ENCODE measurements at regions not wholly inside any gene's neighbourhood (a gene's known extent, or its start where the extent isn't known, plus 50 kb on each side); places are given as distances from the start of the nearest gene placed in this dataset.

DNA sequence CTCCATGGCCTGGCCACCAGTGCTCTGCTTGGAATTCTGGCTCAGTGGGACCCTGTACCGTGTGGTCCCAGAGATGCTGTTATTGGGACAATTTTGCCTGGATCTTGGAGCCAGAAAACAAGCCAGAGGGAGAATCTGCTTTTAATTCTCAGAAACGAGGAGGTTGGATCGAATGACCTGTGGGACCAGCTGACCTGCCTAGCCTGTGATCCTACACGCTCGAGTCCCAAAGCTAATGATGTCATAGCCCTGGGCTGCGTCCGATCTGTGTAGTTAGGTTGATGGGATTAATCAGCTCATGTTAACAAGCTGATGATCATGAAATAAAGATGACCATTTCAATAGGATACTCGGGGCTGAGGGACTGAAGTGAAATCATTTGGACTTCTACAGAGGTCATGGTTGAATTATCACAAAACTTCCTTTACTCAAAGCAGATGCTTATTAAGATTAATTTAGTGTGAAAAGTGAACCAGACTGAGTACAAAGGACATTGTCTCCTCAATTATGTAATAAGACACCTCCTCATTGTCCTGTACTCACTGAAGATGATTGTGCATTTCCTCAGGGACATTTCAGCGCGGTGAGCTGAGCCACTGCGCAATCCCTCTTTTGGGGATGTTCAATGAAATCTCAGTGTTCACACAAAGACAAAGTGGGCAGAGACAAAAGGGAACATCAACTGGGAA, 51.9 kb upstream of the STX18 start:
- TF ChIP-seq ZNF510 (tag by site-specific recombination; IDR thresholded peaks at IDR 0.05; ENCODE audit: insufficient replicate concordance) (no peak), TCF7L2 (IDR thresholded peaks at IDR 0.05; ENCODE audit: borderline replicate concordance, low read depth, low read length) (no peak), ZNF624 (tag by site-specific recombination; IDR thresholded peaks at IDR 0.05) (no peak)
- TF ChIP-seq, protein P1, sequence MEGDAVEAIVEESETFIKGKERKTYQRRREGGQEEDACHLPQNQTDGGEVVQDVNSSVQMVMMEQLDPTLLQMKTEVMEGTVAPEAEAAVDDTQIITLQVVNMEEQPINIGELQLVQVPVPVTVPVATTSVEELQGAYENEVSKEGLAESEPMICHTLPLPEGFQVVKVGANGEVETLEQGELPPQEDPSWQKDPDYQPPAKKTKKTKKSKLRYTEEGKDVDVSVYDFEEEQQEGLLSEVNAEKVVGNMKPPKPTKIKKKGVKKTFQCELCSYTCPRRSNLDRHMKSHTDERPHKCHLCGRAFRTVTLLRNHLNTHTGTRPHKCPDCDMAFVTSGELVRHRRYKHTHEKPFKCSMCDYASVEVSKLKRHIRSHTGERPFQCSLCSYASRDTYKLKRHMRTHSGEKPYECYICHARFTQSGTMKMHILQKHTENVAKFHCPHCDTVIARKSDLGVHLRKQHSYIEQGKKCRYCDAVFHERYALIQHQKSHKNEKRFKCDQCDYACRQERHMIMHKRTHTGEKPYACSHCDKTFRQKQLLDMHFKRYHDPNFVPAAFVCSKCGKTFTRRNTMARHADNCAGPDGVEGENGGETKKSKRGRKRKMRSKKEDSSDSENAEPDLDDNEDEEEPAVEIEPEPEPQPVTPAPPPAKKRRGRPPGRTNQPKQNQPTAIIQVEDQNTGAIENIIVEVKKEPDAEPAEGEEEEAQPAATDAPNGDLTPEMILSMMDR (tag by site-specific recombination; IDR thresholded peaks at IDR 0.05): no peak
- TF ChIP-seq, protein P2, sequence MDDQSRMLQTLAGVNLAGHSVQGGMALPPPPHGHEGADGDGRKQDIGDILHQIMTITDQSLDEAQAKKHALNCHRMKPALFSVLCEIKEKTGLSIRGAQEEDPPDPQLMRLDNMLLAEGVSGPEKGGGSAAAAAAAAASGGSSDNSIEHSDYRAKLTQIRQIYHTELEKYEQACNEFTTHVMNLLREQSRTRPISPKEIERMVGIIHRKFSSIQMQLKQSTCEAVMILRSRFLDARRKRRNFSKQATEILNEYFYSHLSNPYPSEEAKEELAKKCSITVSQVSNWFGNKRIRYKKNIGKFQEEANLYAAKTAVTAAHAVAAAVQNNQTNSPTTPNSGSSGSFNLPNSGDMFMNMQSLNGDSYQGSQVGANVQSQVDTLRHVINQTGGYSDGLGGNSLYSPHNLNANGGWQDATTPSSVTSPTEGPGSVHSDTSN (CRISPR knock-in tag; IDR thresholded peaks at IDR 0.05): no peak

All from HEK293 (cell line).